IPS DF 6.9 (cell line): ENCODE measurements at regions not wholly inside any gene's neighbourhood (a gene's known extent, or its start where the extent isn't known, plus 50 kb on each side); places are given as distances from the start of the nearest gene placed in this dataset.
"Not testable (repeated sequence)": the region's sequence is repeated elsewhere in the genome, so short reads cannot be mapped to it uniquely, and the experiment has no call there.

Source experiments
- DNase-seq: peaks from one replicate; pipeline ENCODE4 v3.0.0-alpha.2; 2013; ENCODE audit warnings: low read depth, low spot score
- H3K27ac ChIP-seq: one replicate; pipeline ENCODE4 v1.5.1; 2013; ENCODE audit warnings: low read length, control low read depth
- H3K27me3 ChIP-seq: 2 replicates; pipeline ENCODE4 v1.6.1; 2013; ENCODE audit warnings: mild to moderate bottlenecking, low read length; ENCODE audit not compliant: control insufficient read depth, insufficient read depth
- H3K36me3 ChIP-seq: 2 replicates; pipeline ENCODE4 v1.6.1; 2013; ENCODE audit warnings: low read length; ENCODE audit not compliant: control insufficient read depth, insufficient read depth
- H3K4me1 ChIP-seq: 2 replicates; pipeline ENCODE4 v1.6.1; 2013; ENCODE audit warnings: low read length; ENCODE audit not compliant: control insufficient read depth, insufficient read depth
- H3K4me3 ChIP-seq: 2 replicates; pipeline ENCODE4 v1.5.1; 2013; ENCODE audit warnings: mild to moderate bottlenecking, low read length
- H3K9me3 ChIP-seq: 2 replicates; pipeline ENCODE4 v1.6.1; 2013; ENCODE audit warnings: low read length, inconsistent platforms; ENCODE audit not compliant: control insufficient read depth, insufficient read depth
- WGBS: extraction: QIAGEN DNeasy Blood & Tissue Kit; methylation state at CpG from one replicate; pipeline ENCODE4 v1.1.7; 2013; ENCODE audit warnings: mixed read lengths, missing lambda C conversion rate; ENCODE audit not compliant: insufficient read length, insufficient coverage; 5-methylcytosine and 5-hydroxymethylcytosine counted together

DNA sequence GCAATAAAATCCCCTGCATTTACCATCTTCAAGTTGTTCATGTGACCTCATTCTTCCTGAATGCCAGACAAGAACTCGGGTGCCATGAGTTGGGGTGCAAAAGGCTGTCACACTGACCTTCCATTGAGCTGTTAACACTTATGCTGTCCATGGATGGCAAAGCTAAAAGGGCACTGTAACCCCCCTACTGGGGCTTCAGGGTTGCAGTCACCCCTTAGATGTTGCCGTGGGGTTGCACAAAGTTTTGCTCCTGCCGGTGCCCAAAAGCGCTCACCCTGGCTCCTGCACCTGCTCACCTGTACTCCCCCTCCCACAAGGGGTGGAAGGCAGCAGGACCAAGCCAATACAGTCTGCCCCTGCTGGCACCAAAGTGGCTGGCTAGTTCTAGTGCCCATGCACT lies 208.2 kb downstream of the RHOU start:
- H3K9me3 ChIP-seq: no peaks in the 10 kb centered on the region
- H3K4me1 ChIP-seq: peaks cover 2% of the 10 kb centered on the region; the same call in 1 of the 2 replicates
- no peaks in the 10 kb centered on the region for H3K27me3 ChIP-seq
- WGBS: no CpG with 5 or more reads among the region's 4 CpGs
- no peak overlapping the region for H3K4me3 ChIP-seq
- H3K27ac ChIP-seq: no peak overlapping the region
- no peak for DNase-seq
- H3K36me3 ChIP-seq: no peaks in the 10 kb centered on the region

DNA sequence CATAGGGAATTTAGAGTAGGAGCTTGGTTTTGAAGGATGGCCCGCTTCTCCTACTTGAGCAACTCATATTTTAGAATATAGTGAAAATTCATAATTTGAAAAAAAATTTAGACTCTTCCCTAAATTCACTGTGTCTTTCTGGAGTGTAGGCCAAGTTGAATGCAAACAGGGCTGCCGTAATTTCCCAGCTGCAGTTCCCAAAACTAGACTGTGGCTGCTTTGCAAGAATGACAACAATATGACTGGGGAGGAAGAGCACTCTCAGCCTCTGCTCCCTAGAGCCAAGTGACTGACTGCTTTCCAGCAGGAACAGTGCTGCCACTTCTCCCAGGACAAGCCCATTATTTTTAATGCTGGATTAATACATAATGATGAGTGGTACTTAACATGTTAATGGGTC lies 209.0 kb downstream of the RHOU start:
- Histone ChIP-seq H3K36me3 (no peaks in the 10 kb centered on the region), H3K27me3 (no peaks in the 10 kb centered on the region), H3K4me3 (no peak overlapping the region), H3K9me3 (no peaks in the 10 kb centered on the region), H3K4me1 (peaks cover 2% of the 10 kb centered on the region; the same call in 1 of the 2 replicates), H3K27ac (no peak overlapping the region)
- no peak for DNase-seq
- WGBS: no CpG with 5 or more reads among the region's 2 CpGs

DNA sequence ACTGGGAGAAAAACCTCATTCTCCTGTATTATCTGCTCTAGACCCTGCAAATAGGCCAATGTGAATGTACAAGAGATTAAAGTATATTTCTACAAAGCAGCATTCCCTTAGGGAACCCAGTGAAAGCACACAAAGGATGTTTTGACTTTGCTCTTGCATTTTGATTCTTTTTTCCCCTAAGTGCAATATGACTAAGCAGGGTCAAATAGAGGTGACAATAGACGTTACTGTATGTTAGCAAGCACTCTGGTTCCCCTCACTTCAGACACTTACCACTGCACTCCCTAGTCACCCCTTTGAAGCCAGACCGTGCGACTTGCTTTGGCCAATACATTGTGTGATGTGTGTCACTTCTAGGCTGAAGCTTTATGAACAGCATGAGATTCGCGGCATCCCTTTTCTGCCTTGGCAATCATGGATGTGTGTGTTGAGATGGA lies 209.7 kb downstream of the RHOU start:
- Histone ChIP-seq H3K4me3 (no peak overlapping the region), H3K4me1 (peaks cover 2% of the 10 kb centered on the region; the same call in 1 of the 2 replicates), H3K27me3 (no peaks in the 10 kb centered on the region), H3K9me3 (no peaks in the 10 kb centered on the region), H3K36me3 (no peaks in the 10 kb centered on the region), H3K27ac (no peak overlapping the region)
- no CpG with 5 or more reads among the region's 5 CpGs for WGBS
- no peak for DNase-seq

DNA sequence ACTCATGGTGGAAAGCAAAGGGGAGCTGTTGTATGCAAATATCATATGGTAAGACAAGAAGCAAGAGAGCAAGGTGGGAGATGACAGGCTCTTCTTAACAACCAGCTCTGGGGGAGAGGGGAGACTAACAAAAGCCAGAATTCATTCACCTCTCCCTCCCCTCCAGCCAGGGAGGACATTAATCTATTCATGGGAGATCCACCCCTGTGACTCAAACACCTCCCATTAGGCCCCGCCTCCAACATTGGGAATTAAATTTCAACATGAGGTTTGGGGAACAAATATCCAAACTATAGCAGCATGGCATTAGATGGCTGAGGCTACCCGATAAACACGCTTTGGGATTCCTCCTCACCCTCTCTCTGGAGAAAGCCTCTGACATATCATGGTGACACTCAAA lies 210.6 kb downstream of the RHOU start:
- no peaks in the 10 kb centered on the region for H3K4me1 ChIP-seq
- H3K36me3 ChIP-seq: no peaks in the 10 kb centered on the region
- no peak for DNase-seq
- no peak overlapping the region for H3K27ac ChIP-seq
- no peak overlapping the region for H3K4me3 ChIP-seq
- no peaks in the 10 kb centered on the region for H3K27me3 ChIP-seq
- WGBS: no CpG with 5 or more reads among the region's 3 CpGs
- H3K9me3 ChIP-seq: no peaks in the 10 kb centered on the region

DNA sequence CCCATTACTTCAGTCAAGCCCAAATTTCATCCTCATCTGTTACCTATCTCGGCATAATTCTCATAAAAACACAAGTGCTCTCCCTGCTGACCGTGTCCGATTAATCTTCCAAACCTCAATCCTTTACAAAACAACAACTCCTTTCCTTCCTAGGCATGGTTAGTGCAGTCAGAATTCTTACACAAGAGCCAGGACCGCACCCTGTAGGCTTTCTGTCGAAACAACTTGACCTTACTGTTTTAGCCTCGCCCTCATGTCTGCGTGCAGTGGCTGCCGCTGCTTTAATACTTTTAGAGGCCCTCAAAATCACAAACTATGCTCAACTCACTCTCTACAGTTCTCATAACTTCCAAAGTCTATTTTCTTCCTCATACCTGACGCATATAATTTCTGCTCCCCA lies 214.3 kb downstream of the RHOU start:
- not testable (repeated sequence) for H3K4me3 ChIP-seq, H3K9me3 ChIP-seq, H3K27me3 ChIP-seq, H3K36me3 ChIP-seq, H3K4me1 ChIP-seq, H3K27ac ChIP-seq, DNase-seq
- no CpG with 5 or more reads among the region's 9 CpGs for WGBS

DNA sequence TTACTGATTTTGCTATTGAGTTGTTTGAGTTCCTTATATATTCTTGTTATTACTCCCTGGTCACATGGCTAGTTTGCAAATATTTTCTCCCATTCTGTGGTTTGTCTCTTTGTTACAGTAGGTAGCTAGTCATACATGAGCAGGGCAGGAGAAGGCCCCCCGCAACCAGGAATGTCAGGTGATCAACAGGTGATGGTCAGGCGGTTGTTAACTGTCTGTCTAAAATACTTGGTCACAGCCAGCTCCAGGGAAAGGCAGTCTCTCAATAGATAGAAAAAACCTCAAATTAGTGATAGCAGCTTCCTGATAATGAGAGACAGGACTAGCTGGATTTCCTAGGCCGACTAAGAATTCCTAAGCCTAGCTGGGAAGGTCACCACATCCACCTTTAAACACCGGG lies 217.9 kb downstream of the RHOU start:
- H3K4me3 ChIP-seq: no peak overlapping the region
- H3K27me3 ChIP-seq: no peaks in the 10 kb centered on the region
- H3K9me3 ChIP-seq: no peaks in the 10 kb centered on the region
- no peak overlapping the region for H3K27ac ChIP-seq
- H3K36me3 ChIP-seq: no peaks in the 10 kb centered on the region
- 0 out of 2 replicates have a peak, but pooled peaks cover 1% of the 10 kb centered on the region for H3K4me1 ChIP-seq
- no CpG with 5 or more reads among the region's 4 CpGs for WGBS
- no peak for DNase-seq

DNA sequence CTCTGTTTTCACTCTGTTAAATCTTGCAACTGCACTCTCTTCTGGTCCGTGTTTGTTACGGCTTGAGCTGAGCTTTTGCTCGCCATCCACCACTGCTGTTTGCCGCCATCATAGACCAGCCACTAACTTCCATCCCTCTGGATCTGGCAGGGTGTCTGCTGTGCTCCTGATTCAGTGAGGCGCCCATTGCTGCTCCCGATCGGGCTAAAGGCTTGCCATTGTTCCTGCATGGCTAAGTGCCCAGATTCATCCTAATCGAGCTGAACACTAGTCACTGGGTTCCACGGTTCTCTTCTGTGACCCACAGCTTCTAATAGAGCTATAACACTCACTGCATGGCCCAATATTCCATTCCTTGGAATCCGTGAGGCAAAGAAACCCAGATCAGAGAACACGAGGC lies 218.5 kb downstream of the RHOU start:
- H3K36me3 ChIP-seq, H3K4me3 ChIP-seq, H3K27me3 ChIP-seq, H3K4me1 ChIP-seq, H3K9me3 ChIP-seq, H3K27ac ChIP-seq, DNase-seq: not testable (repeated sequence)
- WGBS: no CpG with 5 or more reads among the region's 11 CpGs

DNA sequence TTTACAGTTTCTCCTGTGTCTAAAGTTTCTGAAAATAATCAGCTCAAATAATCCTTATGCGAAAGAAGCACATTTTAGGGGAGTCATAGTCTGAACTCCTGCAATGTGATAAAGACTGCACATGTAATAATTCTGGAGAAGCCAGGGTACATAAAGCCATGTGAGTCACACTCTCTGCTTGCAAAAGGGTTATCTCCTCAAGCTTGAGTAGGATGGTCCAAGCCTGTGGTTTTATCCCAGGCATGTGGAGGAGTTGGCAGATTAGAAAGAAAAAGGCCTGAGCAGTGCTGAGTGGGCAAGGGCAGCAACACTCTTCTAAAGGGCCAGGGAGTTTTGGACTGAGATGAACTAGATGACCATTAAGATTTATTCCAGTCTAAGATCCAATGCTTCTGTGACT lies 220.4 kb downstream of the RHOU start:
- Histone ChIP-seq H3K9me3 (no peaks in the 10 kb centered on the region), H3K4me1 (0 out of 2 replicates have a peak, but pooled peaks cover 1% of the 10 kb centered on the region), H3K36me3 (no peaks in the 10 kb centered on the region), H3K4me3 (no peak overlapping the region), H3K27ac (no peak overlapping the region), H3K27me3 (no peaks in the 10 kb centered on the region)
- WGBS: no CpG with 5 or more reads among the region's 1 CpG
- DNase-seq: no peak

DNA sequence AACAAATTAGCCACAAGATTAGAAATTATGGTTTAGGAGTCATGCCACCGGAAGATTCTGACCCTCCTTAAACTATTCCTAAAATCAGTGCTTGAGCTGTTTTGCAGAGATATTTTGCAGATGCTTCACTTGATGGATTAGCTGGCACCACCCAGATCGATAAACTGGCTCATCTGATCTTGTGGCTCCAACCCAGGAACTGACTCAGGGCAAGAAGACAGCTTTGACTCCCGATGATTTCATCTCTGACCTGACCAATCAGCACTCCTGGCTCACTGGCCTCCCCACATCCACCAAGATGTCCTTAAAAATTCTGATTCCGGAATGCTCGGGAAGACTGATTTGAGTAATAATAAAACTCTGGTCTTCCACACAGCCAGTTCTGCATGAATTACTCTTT lies 221.6 kb downstream of the RHOU start:
- Histone ChIP-seq H3K9me3 (no peaks in the 10 kb centered on the region), H3K36me3 (no peaks in the 10 kb centered on the region), H3K27ac (no peak overlapping the region), H3K4me1 (0 out of 2 replicates have a peak, but pooled peaks cover 2% of the 10 kb centered on the region), H3K27me3 (no peaks in the 10 kb centered on the region), H3K4me3 (no peak overlapping the region)
- WGBS: no CpG with 5 or more reads among the region's 5 CpGs
- no peak for DNase-seq

DNA sequence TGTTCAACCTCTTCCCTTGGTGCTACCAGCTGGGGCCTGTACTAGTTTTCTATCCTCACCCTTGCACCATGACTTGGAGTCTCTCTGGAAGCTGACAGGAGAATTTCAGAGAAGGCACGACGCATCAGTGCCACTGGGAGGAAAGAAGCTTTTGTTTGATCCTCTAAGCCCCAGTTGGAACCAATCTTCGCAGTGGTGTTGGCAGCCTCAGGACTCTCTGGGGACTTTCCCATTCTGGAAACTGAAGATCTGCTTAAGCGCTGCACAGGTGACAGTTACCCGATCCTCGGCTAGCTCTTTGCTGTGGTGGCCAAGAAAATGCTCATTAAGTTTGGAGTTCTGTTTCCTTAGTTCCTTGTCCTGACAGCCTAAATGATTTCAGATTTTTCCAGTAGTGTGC lies 222.3 kb downstream of the RHOU start:
- no peak for DNase-seq
- no peak overlapping the region for H3K27ac ChIP-seq
- no peaks in the 10 kb centered on the region for H3K36me3 ChIP-seq
- no peak overlapping the region for H3K4me3 ChIP-seq
- WGBS: no CpG with 5 or more reads among the region's 6 CpGs
- H3K27me3 ChIP-seq: no peaks in the 10 kb centered on the region
- 0 out of 2 replicates have a peak, but pooled peaks cover 2% of the 10 kb centered on the region for H3K4me1 ChIP-seq
- H3K9me3 ChIP-seq: no peaks in the 10 kb centered on the region

DNA sequence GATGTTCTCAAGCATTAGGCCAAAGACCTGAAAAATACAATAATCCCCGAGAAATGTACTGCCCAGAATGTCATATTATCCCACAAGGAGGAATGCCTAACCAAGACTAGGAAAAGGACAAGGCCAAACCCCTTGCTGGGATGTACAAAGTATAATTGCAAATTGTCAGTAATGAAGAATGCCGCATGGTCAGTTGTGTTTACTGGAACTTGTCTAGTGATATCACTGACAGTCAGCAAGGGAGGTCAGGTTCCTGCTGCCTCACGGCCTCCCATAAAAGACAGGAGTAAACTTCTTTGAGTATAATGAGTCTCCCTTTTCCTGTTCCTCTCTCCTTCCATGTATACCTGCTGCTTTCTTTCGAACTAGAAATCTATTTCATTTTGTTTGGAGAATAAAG lies 222.8 kb downstream of the RHOU start:
- DNase-seq: no peak
- no peak overlapping the region for H3K27ac ChIP-seq
- no peak overlapping the region for H3K4me3 ChIP-seq
- H3K4me1 ChIP-seq: 0 out of 2 replicates have a peak, but pooled peaks cover 2% of the 10 kb centered on the region
- no peaks in the 10 kb centered on the region for H3K27me3 ChIP-seq
- no CpG with 5 or more reads among the region's 4 CpGs for WGBS
- H3K9me3 ChIP-seq: no peaks in the 10 kb centered on the region
- no peaks in the 10 kb centered on the region for H3K36me3 ChIP-seq
